ENCODE measurements at regions not wholly inside any gene's neighbourhood (a gene's known extent, or its start where the extent isn't known, plus 50 kb on each side); places are given as distances from the start of the nearest gene placed in this dataset.

GRCh38 chr14:58789736-58790135 is 152.0 kb downstream of the DACT1 start:
- no peaks in the 10 kb centered on the region for H3K36me3 ChIP-seq (ENCODE audit: control insufficient read depth, insufficient read depth, low read length)
- no peak overlapping the region for H3K27ac ChIP-seq (ENCODE audit: insufficient read depth, low read length, poor library complexity, severe bottlenecking)
- H3K27me3 ChIP-seq (replicated peaks; ENCODE audit: control insufficient read depth, insufficient read depth, low read length, poor library complexity, severe bottlenecking): no peaks in the 10 kb centered on the region
- no peak for DNase-seq
- no peaks in the 10 kb centered on the region for H3K9me3 ChIP-seq (ENCODE audit: control insufficient read depth, low read length)
- H3K4me3 ChIP-seq (ENCODE audit: insufficient read depth, low read depth, low read length, poor library complexity, severe bottlenecking): no peak overlapping the region
- no peaks in the 10 kb centered on the region for H3K4me1 ChIP-seq (ENCODE audit: control insufficient read depth, insufficient read depth, low read length, poor library complexity, severe bottlenecking)

GRCh38 chr14:58792416-58792815 is 154.7 kb downstream of the DACT1 start:
- Histone ChIP-seq H3K27me3 (replicated peaks; ENCODE audit: control insufficient read depth, insufficient read depth, low read length, poor library complexity, severe bottlenecking) (no peaks in the 10 kb centered on the region), H3K9me3 (ENCODE audit: control insufficient read depth, low read length) (no peaks in the 10 kb centered on the region), H3K4me1 (ENCODE audit: control insufficient read depth, insufficient read depth, low read length, poor library complexity, severe bottlenecking) (no peaks in the 10 kb centered on the region), H3K36me3 (ENCODE audit: control insufficient read depth, insufficient read depth, low read length) (no peaks in the 10 kb centered on the region), H3K27ac (ENCODE audit: insufficient read depth, low read length, poor library complexity, severe bottlenecking) (no peak overlapping the region), H3K4me3 (ENCODE audit: insufficient read depth, low read depth, low read length, poor library complexity, severe bottlenecking) (no peak overlapping the region)
- no peak for DNase-seq

- Histone ChIP-seq H3K4me1 (ENCODE audit: control insufficient read depth, insufficient read depth, low read length, poor library complexity, severe bottlenecking) (no peaks in the 10 kb centered on the region), H3K4me3 (ENCODE audit: insufficient read depth, low read depth, low read length, poor library complexity, severe bottlenecking) (no peak overlapping the region), H3K27me3 (replicated peaks; ENCODE audit: control insufficient read depth, insufficient read depth, low read length, poor library complexity, severe bottlenecking) (no peaks in the 10 kb centered on the region), H3K27ac (ENCODE audit: insufficient read depth, low read length, poor library complexity, severe bottlenecking) (no peak overlapping the region), H3K9me3 (ENCODE audit: control insufficient read depth, low read length) (no peaks in the 10 kb centered on the region), H3K36me3 (ENCODE audit: control insufficient read depth, insufficient read depth, low read length) (no peaks in the 10 kb centered on the region)
- DNase-seq: no peak
Measured at GRCh38 chr14:58793131-58793740, 155.5 kb downstream of the DACT1 start.

GRCh38 chr14:58794993-58795762 is 157.4 kb downstream of the DACT1 start:
- DNase-seq: no peak
- H3K36me3 ChIP-seq (ENCODE audit: control insufficient read depth, insufficient read depth, low read length): no peaks in the 10 kb centered on the region
- H3K27me3 ChIP-seq (replicated peaks; ENCODE audit: control insufficient read depth, insufficient read depth, low read length, poor library complexity, severe bottlenecking): no peaks in the 10 kb centered on the region
- no peaks in the 10 kb centered on the region for H3K9me3 ChIP-seq (ENCODE audit: control insufficient read depth, low read length)
- no peaks in the 10 kb centered on the region for H3K4me1 ChIP-seq (ENCODE audit: control insufficient read depth, insufficient read depth, low read length, poor library complexity, severe bottlenecking)
- no peak overlapping the region for H3K27ac ChIP-seq (ENCODE audit: insufficient read depth, low read length, poor library complexity, severe bottlenecking)
- no peak overlapping the region for H3K4me3 ChIP-seq (ENCODE audit: insufficient read depth, low read depth, low read length, poor library complexity, severe bottlenecking)

GRCh38 chr14:58796242-58797009 is 158.7 kb downstream of the DACT1 start:
- no peaks in the 10 kb centered on the region for H3K36me3 ChIP-seq (ENCODE audit: control insufficient read depth, insufficient read depth, low read length)
- no peak for DNase-seq
- H3K4me3 ChIP-seq (ENCODE audit: insufficient read depth, low read depth, low read length, poor library complexity, severe bottlenecking): no peak overlapping the region
- H3K9me3 ChIP-seq (ENCODE audit: control insufficient read depth, low read length): no peaks in the 10 kb centered on the region
- H3K27ac ChIP-seq (ENCODE audit: insufficient read depth, low read length, poor library complexity, severe bottlenecking): no peak overlapping the region
- H3K4me1 ChIP-seq (ENCODE audit: control insufficient read depth, insufficient read depth, low read length, poor library complexity, severe bottlenecking): no peaks in the 10 kb centered on the region
- H3K27me3 ChIP-seq (replicated peaks; ENCODE audit: control insufficient read depth, insufficient read depth, low read length, poor library complexity, severe bottlenecking): no peaks in the 10 kb centered on the region

- Histone ChIP-seq H3K27ac (ENCODE audit: insufficient read depth, low read length, poor library complexity, severe bottlenecking) (no peak overlapping the region), H3K4me1 (ENCODE audit: control insufficient read depth, insufficient read depth, low read length, poor library complexity, severe bottlenecking) (no peaks in the 10 kb centered on the region), H3K27me3 (replicated peaks; ENCODE audit: control insufficient read depth, insufficient read depth, low read length, poor library complexity, severe bottlenecking) (no peaks in the 10 kb centered on the region), H3K9me3 (ENCODE audit: control insufficient read depth, low read length) (no peaks in the 10 kb centered on the region), H3K4me3 (ENCODE audit: insufficient read depth, low read depth, low read length, poor library complexity, severe bottlenecking) (no peak overlapping the region), H3K36me3 (ENCODE audit: control insufficient read depth, insufficient read depth, low read length) (no peaks in the 10 kb centered on the region)
- DNase-seq: no peak
Measured at GRCh38 chr14:58797010-58797429, 159.3 kb downstream of the DACT1 start.

GRCh38 chr14:58798173-58798572 is 160.4 kb downstream of the DACT1 start:
- no peaks in the 10 kb centered on the region for H3K36me3 ChIP-seq (ENCODE audit: control insufficient read depth, insufficient read depth, low read length)
- no peaks in the 10 kb centered on the region for H3K9me3 ChIP-seq (ENCODE audit: control insufficient read depth, low read length)
- H3K4me3 ChIP-seq (ENCODE audit: insufficient read depth, low read depth, low read length, poor library complexity, severe bottlenecking): no peak overlapping the region
- no peaks in the 10 kb centered on the region for H3K4me1 ChIP-seq (ENCODE audit: control insufficient read depth, insufficient read depth, low read length, poor library complexity, severe bottlenecking)
- H3K27ac ChIP-seq (ENCODE audit: insufficient read depth, low read length, poor library complexity, severe bottlenecking): no peak overlapping the region
- no peak for DNase-seq
- no peaks in the 10 kb centered on the region for H3K27me3 ChIP-seq (replicated peaks; ENCODE audit: control insufficient read depth, insufficient read depth, low read length, poor library complexity, severe bottlenecking)

GRCh38 chr14:58801086-58801485 is 163.3 kb downstream of the DACT1 start:
- no peaks in the 10 kb centered on the region for H3K4me1 ChIP-seq (ENCODE audit: control insufficient read depth, insufficient read depth, low read length, poor library complexity, severe bottlenecking)

GRCh38 chr14:58805057-58805456 is 167.3 kb downstream of the DACT1 start:
- no peaks in the 10 kb centered on the region for H3K9me3 ChIP-seq (ENCODE audit: control insufficient read depth, low read length)
- no peaks in the 10 kb centered on the region for H3K36me3 ChIP-seq (ENCODE audit: control insufficient read depth, insufficient read depth, low read length)
- no peaks in the 10 kb centered on the region for H3K27me3 ChIP-seq (replicated peaks; ENCODE audit: control insufficient read depth, insufficient read depth, low read length, poor library complexity, severe bottlenecking)
- H3K4me1 ChIP-seq (ENCODE audit: control insufficient read depth, insufficient read depth, low read length, poor library complexity, severe bottlenecking): no peaks in the 10 kb centered on the region
- no peak overlapping the region for H3K4me3 ChIP-seq (ENCODE audit: insufficient read depth, low read depth, low read length, poor library complexity, severe bottlenecking)
- H3K27ac ChIP-seq (ENCODE audit: insufficient read depth, low read length, poor library complexity, severe bottlenecking): no peak overlapping the region
- no peak for DNase-seq

More at GRCh38 chr14:58801086-58801485, 163.3 kb downstream of the DACT1 start:
- H3K36me3 ChIP-seq (ENCODE audit: control insufficient read depth, insufficient read depth, low read length): no peaks in the 10 kb centered on the region
- no peak overlapping the region for H3K4me3 ChIP-seq (ENCODE audit: insufficient read depth, low read depth, low read length, poor library complexity, severe bottlenecking)
- no peaks in the 10 kb centered on the region for H3K9me3 ChIP-seq (ENCODE audit: control insufficient read depth, low read length)
- no peaks in the 10 kb centered on the region for H3K27me3 ChIP-seq (replicated peaks; ENCODE audit: control insufficient read depth, insufficient read depth, low read length, poor library complexity, severe bottlenecking)
- no peak for DNase-seq
- no peak overlapping the region for H3K27ac ChIP-seq (ENCODE audit: insufficient read depth, low read length, poor library complexity, severe bottlenecking)
